Calu3 (cell line): ENCODE measurements at regions not wholly inside any gene's neighbourhood (a gene's known extent, or its start where the extent isn't known, plus 50 kb on each side); places are given as distances from the start of the nearest gene placed in this dataset.
"Not testable (repeated sequence)": the region's sequence is repeated elsewhere in the genome, so short reads cannot be mapped to it uniquely, and the experiment has no call there.

Source experiments
- BruUV-seq: library from RNA; stranded (reverse); fragments of 400-500 nt; replicated peaks from 2 replicates; lab custom pipeline; 2021; lab: Mats Ljungman, UMichigan
- CTCF ChIA-PET: fragments of 300-600 bp; sonication (Branson Sonifier 250); formaldehyde crosslinking; loops from one replicate; lab custom pipeline; 2022; ENCODE audit warnings: antibody characterized with exemption; lab: Charles Lee
- DNase-seq: peaks from one replicate; pipeline ENCODE4 v3.0.0; 2022
- H3K27ac Mint-ChIP-seq: one replicate; pipeline ENCODE4 v1.8.0; 2022; ENCODE audit warnings: mixed read lengths; ENCODE audit not compliant: unreplicated experiment
- H3K27me3 Mint-ChIP-seq: one replicate; pipeline ENCODE4 v1.8.0; 2022; ENCODE audit warnings: mixed read lengths; ENCODE audit not compliant: unreplicated experiment
- H3K36me3 Mint-ChIP-seq: one replicate; pipeline ENCODE4 v1.8.0; 2022; ENCODE audit warnings: mild to moderate bottlenecking, moderate library complexity, mixed read lengths; ENCODE audit not compliant: insufficient read depth, unreplicated experiment
- H3K4me1 Mint-ChIP-seq: one replicate; pipeline ENCODE4 v1.8.0; 2022; ENCODE audit warnings: mild to moderate bottlenecking, low read depth, mixed read lengths; ENCODE audit not compliant: unreplicated experiment
- H3K4me3 Mint-ChIP-seq: one replicate; pipeline ENCODE4 v1.8.0; 2022; ENCODE audit warnings: mild to moderate bottlenecking, low read depth, moderate library complexity, mixed read lengths; ENCODE audit not compliant: unreplicated experiment
- H3K9me3 Mint-ChIP-seq: one replicate; pipeline ENCODE4 v1.8.0; 2022; ENCODE audit warnings: low read depth, mixed read lengths; ENCODE audit not compliant: unreplicated experiment
- CTCF ChIP-seq: fragments of 200-600 bp; IDR thresholded peaks from one replicate; pipeline ENCODE4 v1.8.0; 2022; ENCODE audit warnings: antibody characterized with exemption; ENCODE audit not compliant: unreplicated experiment
- intact Hi-C: fragments of 100-400 bp; cut with micrococcal nuclease; formaldehyde crosslinking; loops from one replicate; pipeline ENCODE4 v1.10.0; 2022; ENCODE audit not compliant: unreplicated experiment

GRCh38 chr1:2851918-2852317 lies 50.4 kb upstream of the TTC34 start:
- intact Hi-C loops, DNase-seq, H3K9me3 Mint-ChIP-seq, CTCF ChIA-PET, H3K27ac Mint-ChIP-seq, H3K4me3 Mint-ChIP-seq, H3K36me3 Mint-ChIP-seq, BruUV-seq, H3K4me1 Mint-ChIP-seq: not testable (repeated sequence)
- peaks cover 62% of the 10 kb centered on the region for H3K27me3 Mint-ChIP-seq

DNA sequence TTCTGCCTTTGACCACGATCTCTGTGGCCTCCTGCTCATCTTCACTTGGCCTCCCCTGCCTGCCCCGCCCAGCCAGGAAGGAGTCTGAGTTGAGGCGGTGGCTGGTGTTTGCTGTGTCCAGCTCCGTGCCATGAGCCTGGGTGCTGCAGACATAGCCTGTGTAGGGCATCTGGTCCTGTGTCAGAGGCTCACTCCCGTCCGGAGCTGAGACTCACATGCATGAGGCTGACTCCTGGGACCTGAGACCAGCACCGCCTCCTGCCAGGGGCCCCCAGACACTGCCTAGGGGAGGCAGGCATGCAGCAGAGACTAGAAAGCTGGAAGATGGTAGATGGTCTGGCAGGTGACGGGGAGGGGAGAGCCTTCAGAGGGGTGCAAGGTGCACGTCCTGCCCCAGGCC lies 52.2 kb upstream of the TTC34 start:
- BruUV-seq = no TSS peak
- no peak overlapping the region for H3K4me3 Mint-ChIP-seq
- no peak overlapping the region for H3K27ac Mint-ChIP-seq
- CTCF ChIA-PET = no interaction called here
- peaks cover 63% of the 10 kb centered on the region for H3K27me3 Mint-ChIP-seq
- H3K4me1 Mint-ChIP-seq = no peaks in the 10 kb centered on the region
- TF ChIP-seq CTCF = no peak
- H3K9me3 Mint-ChIP-seq = peaks cover under 1% of the 10 kb centered on the region
- peaks cover 4% of the 10 kb centered on the region for H3K36me3 Mint-ChIP-seq
- DNase-seq = no peak
- intact Hi-C loops = no loop called here

GRCh38 chr1:2854151-2854550 lies 52.7 kb upstream of the TTC34 start:
- no peak overlapping the region for H3K4me3 Mint-ChIP-seq
- H3K9me3 Mint-ChIP-seq = peaks cover 5% of the 10 kb centered on the region
- CTCF ChIA-PET = no interaction called here
- intact Hi-C loops = no loop called here
- no peak overlapping the region for H3K27ac Mint-ChIP-seq
- DNase-seq = no peak
- BruUV-seq = no TSS peak
- peaks cover 4% of the 10 kb centered on the region for H3K36me3 Mint-ChIP-seq
- no peaks in the 10 kb centered on the region for H3K4me1 Mint-ChIP-seq
- TF ChIP-seq CTCF = no peak
- peaks cover 63% of the 10 kb centered on the region for H3K27me3 Mint-ChIP-seq

DNA sequence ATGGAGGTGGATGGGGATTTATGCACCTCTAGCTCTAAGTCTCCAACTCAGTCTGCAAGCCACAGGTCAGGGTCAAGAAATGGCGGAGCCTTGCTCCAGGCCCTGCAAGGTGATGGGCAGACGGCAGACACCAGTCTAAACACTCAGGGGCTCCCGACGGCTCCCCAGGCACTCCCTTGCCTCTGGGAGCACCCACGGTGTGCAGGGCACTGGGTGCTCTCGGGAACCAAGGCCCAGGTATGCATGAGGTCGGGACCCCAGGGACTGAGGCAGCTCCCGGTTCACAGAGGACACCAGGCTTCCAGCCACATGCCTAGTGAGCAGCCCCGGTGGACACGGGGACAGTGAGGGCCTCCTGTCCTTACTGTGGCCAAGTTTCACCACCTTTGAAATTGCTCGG lies 53.1 kb upstream of the TTC34 start:
- H3K4me3 Mint-ChIP-seq = no peak overlapping the region
- no peaks in the 10 kb centered on the region for H3K4me1 Mint-ChIP-seq
- BruUV-seq = no TSS peak
- DNase-seq = no peak
- no peak overlapping the region for H3K27ac Mint-ChIP-seq
- H3K9me3 Mint-ChIP-seq = peaks cover 6% of the 10 kb centered on the region
- no peak for TF ChIP-seq CTCF
- peaks cover 4% of the 10 kb centered on the region for H3K36me3 Mint-ChIP-seq
- CTCF ChIA-PET = no interaction called here
- intact Hi-C loops = no loop called here
- peaks cover 61% of the 10 kb centered on the region for H3K27me3 Mint-ChIP-seq

GRCh38 chr1:2855206-2856065 lies 53.9 kb upstream of the TTC34 start:
- no peak overlapping the region for H3K27ac Mint-ChIP-seq
- H3K36me3 Mint-ChIP-seq = peaks cover 4% of the 10 kb centered on the region
- H3K9me3 Mint-ChIP-seq = peaks cover 6% of the 10 kb centered on the region

More at GRCh38 chr1:2855206-2856065, 53.9 kb upstream of the TTC34 start:
- BruUV-seq = no TSS peak
- CTCF ChIA-PET = no interaction called here
- H3K27me3 Mint-ChIP-seq = peaks cover 53% of the 10 kb centered on the region
- DNase-seq = no peak
- H3K4me1 Mint-ChIP-seq = no peaks in the 10 kb centered on the region
- intact Hi-C loops = no loop called here
- no peak overlapping the region for H3K4me3 Mint-ChIP-seq
- TF ChIP-seq CTCF = no peak
